Endothelial cell of umbilical vein (primary cell): ENCODE measurements at regions not wholly inside any gene's neighbourhood (a gene's known extent, or its start where the extent isn't known, plus 50 kb on each side); places are given as distances from the start of the nearest gene placed in this dataset.

Experiments
- BruUV-seq: library from RNA; stranded (reverse); fragments of 400-500 nt; replicated peaks from 2 replicates; lab custom pipeline; 2021; lab: Mats Ljungman, UMichigan
- CTCF ChIA-PET: fragments of 300-600, 350-600 bp; sonication (Branson Sonifier 250); formaldehyde crosslinking; loops from one replicate; lab custom pipeline; 2021; ENCODE audit warnings: antibody characterized with exemption, inconsistent platforms; lab: Charles Lee
- POLR2A ChIA-PET: fragments of 300-600, 350-600 bp; sonication (Branson Sonifier 250); formaldehyde crosslinking; loops from one replicate; lab custom pipeline; 2021; ENCODE audit warnings: antibody characterized with exemption, inconsistent platforms; lab: Charles Lee
- DNase-seq: peaks from one replicate; pipeline ENCODE4 v3.0.0-alpha.2; 2011; ENCODE audit warnings: low read depth, low spot score
- FAIRE-seq: peaks from 2 replicates; lab custom pipeline; 2011; peaks lifted over from hg19 to GRCh38; lab: Jason Lieb, UNC
- H2AFZ ChIP-seq: 2 replicates; pipeline ENCODE4 v1.6.0; 2012; ENCODE audit warnings: low read depth, low read length, control low read depth, inconsistent platforms
- H3K27ac ChIP-seq: 2 replicates; pipeline ENCODE4 v1.5.1; 2011; ENCODE audit warnings: low read depth, mild to moderate bottlenecking, control low read depth, low read length, moderate library complexity; ENCODE audit not compliant: insufficient read depth
- H3K27me3 ChIP-seq, 2 experiments: 2 replicates each; pipeline versions ENCODE4 v1.6.0 to v1.6.1; 2011; ENCODE audit warnings: low read length in 2 of 2, mixed read lengths in 1 of 2; ENCODE audit not compliant: control insufficient read depth in 2 of 2, insufficient read depth in 2 of 2
- H3K36me3 ChIP-seq, 2 experiments: 2 replicates in 1 of 2; 3 replicates in 1 of 2; pipeline ENCODE4 v1.5.1; 2011; ENCODE audit warnings: low read length in 2 of 2, mild to moderate bottlenecking in 1 of 2, moderate library complexity in 1 of 2; ENCODE audit not compliant: control insufficient read depth in 2 of 2, insufficient read depth in 2 of 2; ENCODE audit errors: extremely low read depth in 1 of 2
- H3K4me1 ChIP-seq: 3 replicates; pipeline ENCODE4 v1.5.1; 2011; ENCODE audit warnings: mild to moderate bottlenecking, low read length; ENCODE audit not compliant: control insufficient read depth, insufficient read depth; ENCODE audit errors: extremely low read depth
- H3K4me2 ChIP-seq: 2 replicates; pipeline ENCODE4 v1.6.1; 2011; ENCODE audit warnings: low read length, control low read depth, mixed read lengths; ENCODE audit not compliant: insufficient read depth
- H3K4me3 ChIP-seq, 3 experiments: fragments of 200-600 bp in 1 of 3; sonication (generic), shearing (Covaris generic) in 1 of 3; replicated peaks in 1 of 3; 2 replicates each; pipeline ENCODE4 v1.5.1; 2011 to 2016; ENCODE audit warnings: control low read depth in 3 of 3, low read length in 3 of 3, mild to moderate bottlenecking in 2 of 3, inconsistent platforms in 1 of 3, low read depth in 1 of 3, moderate library complexity in 1 of 3; ENCODE audit not compliant: insufficient read depth in 1 of 3
- H3K79me2 ChIP-seq: 2 replicates; pipeline ENCODE4 v1.6.0; 2012; ENCODE audit warnings: low read length, inconsistent platforms; ENCODE audit not compliant: control insufficient read depth, insufficient read depth
- H3K9ac ChIP-seq: replicated peaks from 2 replicates; pipeline ENCODE3; 2011; ENCODE audit warnings: low read length, control low read depth; ENCODE audit not compliant: insufficient read depth; ENCODE audit errors: extremely low read depth
- H3K9me1 ChIP-seq: replicated peaks from 3 replicates; pipeline ENCODE4 v1.6.0; 2011; ENCODE audit warnings: mild to moderate bottlenecking, low read length; ENCODE audit not compliant: control insufficient read depth, insufficient read depth; ENCODE audit errors: extremely low read depth
- H3K9me3 ChIP-seq: replicated peaks from 2 replicates; pipeline ENCODE4 v1.5.1; 2012; ENCODE audit warnings: low read length, inconsistent platforms; ENCODE audit not compliant: control insufficient read depth, insufficient read depth
- H4K20me1 ChIP-seq: replicated peaks from 2 replicates; pipeline ENCODE3; 2011; ENCODE audit warnings: mild to moderate bottlenecking, low read length; ENCODE audit not compliant: control insufficient read depth, insufficient read depth; ENCODE audit errors: extremely low read depth
- CTCF ChIP-seq, 2 donors: IDR thresholded peaks; 1 replicate in 1 of 2; 2 replicates in 1 of 2; pipeline ENCODE4 v1.5.1; 2011; ENCODE audit warnings: low read length in 2 of 2, mild to moderate bottlenecking in 2 of 2, moderate library complexity in 2 of 2, control low read depth in 1 of 2, inconsistent platforms in 1 of 2, low read depth in 1 of 2; ENCODE audit not compliant: insufficient read depth in 1 of 2; ENCODE audit errors: extremely low read depth in 1 of 2
- EZH2 ChIP-seq: IDR thresholded peaks from 2 replicates; pipeline ENCODE4 v1.6.1; 2012; ENCODE audit warnings: borderline replicate concordance, low read depth, mild to moderate bottlenecking, moderate library complexity, low read length, inconsistent platforms; ENCODE audit not compliant: severe bottlenecking
- FOS ChIP-seq: IDR thresholded peaks from 2 replicates; pipeline ENCODE4 v1.6.1; 2011; ENCODE audit warnings: mild to moderate bottlenecking, low read length, moderate library complexity, borderline replicate concordance; ENCODE audit not compliant: insufficient read depth
- GATA2 ChIP-seq: IDR thresholded peaks from 2 replicates; pipeline ENCODE4 v1.7.0; 2011; ENCODE audit warnings: low read depth, mild to moderate bottlenecking, moderate library complexity, mixed read lengths, low read length; ENCODE audit not compliant: insufficient read length, insufficient read depth
- JUN ChIP-seq: IDR thresholded peaks from 2 replicates; pipeline ENCODE4 v1.6.1; 2011; ENCODE audit warnings: borderline replicate concordance, low read depth; ENCODE audit not compliant: insufficient read length, insufficient read depth
- MYC ChIP-seq: IDR thresholded peaks from one replicate; pipeline ENCODE4 v1.6.1; 2011; ENCODE audit warnings: mild to moderate bottlenecking, low read depth, low read length
- POLR2A ChIP-seq: IDR thresholded peaks from 2 replicates; pipeline ENCODE4 v1.6.1; 2012; ENCODE audit warnings: low read depth, mild to moderate bottlenecking, control low read depth, low read length
- POLR2AphosphoS5 ChIP-seq: IDR thresholded peaks from 2 replicates; pipeline ENCODE4 v1.6.1; 2012; ENCODE audit warnings: low read depth, mild to moderate bottlenecking, control low read depth, low read length, moderate library complexity; ENCODE audit not compliant: insufficient read depth
- dilution Hi-C: fragments of 300-500 bp; cut with MboI; formaldehyde crosslinking; loops from one replicate; pipeline ENCODE4 v1.15.0; 2019; ENCODE audit warnings: low sequenced_read_pairs; ENCODE audit not compliant: extremely low pct_ligation_motif_present
- intact Hi-C: fragments of 100-400 bp; cut with micrococcal nuclease; formaldehyde crosslinking; loops from one replicate; pipeline ENCODE4 v1.10.0; 2022
- TF ChIP-seq, protein P1 (sequence below): IDR thresholded peaks from 2 replicates; pipeline ENCODE4 v1.6.1; 2011; ENCODE audit not compliant: insufficient read depth, insufficient read length

DNA sequence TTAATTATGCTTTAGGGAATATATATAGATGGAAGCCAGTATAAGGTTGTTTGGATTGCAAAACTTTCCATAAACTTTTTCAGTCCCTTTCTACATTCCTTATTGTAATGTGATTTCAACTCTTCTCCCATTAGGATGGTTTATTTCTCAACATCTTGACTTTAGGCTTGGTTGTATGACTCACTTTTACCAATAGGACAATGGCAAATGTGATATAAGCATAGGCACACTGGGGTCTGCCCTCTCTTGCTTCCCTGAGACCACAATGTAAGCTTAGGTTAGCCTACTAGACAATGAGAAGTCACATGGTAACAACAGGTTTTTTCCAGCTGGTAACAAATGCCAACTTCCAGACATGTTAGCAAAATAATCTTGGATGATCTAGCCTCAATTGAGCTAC lies 163.3 kb upstream of the RBPJ start:
- no peak overlapping the region for H3K4me2 ChIP-seq
- H3K9ac ChIP-seq = no peak overlapping the region
- H2AFZ ChIP-seq = no peak overlapping the region
- DNase-seq (no peak), FAIRE-seq (no peak)
- H4K20me1 ChIP-seq = no peaks in the 10 kb centered on the region
- no peaks in the 10 kb centered on the region for H3K4me1 ChIP-seq
- dilution Hi-C loops = no loop called here
- BruUV-seq = no TSS peak
- no peak for TF ChIP-seq POLR2AphosphoS5
- no peak for TF ChIP-seq MYC
- TF ChIP-seq GATA2 = no peak
- no peak for TF ChIP-seq JUN
- TF ChIP-seq EZH2 = no peak
- TF ChIP-seq FOS = no peak
- TF ChIP-seq, protein P1, sequence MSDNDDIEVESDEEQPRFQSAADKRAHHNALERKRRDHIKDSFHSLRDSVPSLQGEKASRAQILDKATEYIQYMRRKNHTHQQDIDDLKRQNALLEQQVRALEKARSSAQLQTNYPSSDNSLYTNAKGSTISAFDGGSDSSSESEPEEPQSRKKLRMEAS = no peak
- no peak for TF ChIP-seq POLR2A
- TF ChIP-seq CTCF (IDR thresholded peaks at IDR 0.05; ENCODE audit: extremely low read depth in 1 of 2, insufficient read depth in 1 of 2, low read depth in 1 of 2, low read length in 2 of 2) = no peak
- no peaks in the 10 kb centered on the region for H3K9me1 ChIP-seq
- H3K9me3 ChIP-seq = no peaks in the 10 kb centered on the region
- ChIA-PET CTCF (no interaction called here), POLR2A (no interaction called here)
- H3K36me3 ChIP-seq = no peaks in the 10 kb centered on the region
- no peaks in the 10 kb centered on the region for H3K79me2 ChIP-seq
- H3K4me3 ChIP-seq = no peak overlapping the region
- no peak overlapping the region for H3K27ac ChIP-seq
- no peaks in the 10 kb centered on the region for H3K27me3 ChIP-seq
- intact Hi-C loops = no loop called here
